ENCODE measurements at regions not wholly inside any gene's neighbourhood (a gene's known extent, or its start where the extent isn't known, plus 50 kb on each side); places are given as distances from the start of the nearest gene placed in this dataset.

DNA sequence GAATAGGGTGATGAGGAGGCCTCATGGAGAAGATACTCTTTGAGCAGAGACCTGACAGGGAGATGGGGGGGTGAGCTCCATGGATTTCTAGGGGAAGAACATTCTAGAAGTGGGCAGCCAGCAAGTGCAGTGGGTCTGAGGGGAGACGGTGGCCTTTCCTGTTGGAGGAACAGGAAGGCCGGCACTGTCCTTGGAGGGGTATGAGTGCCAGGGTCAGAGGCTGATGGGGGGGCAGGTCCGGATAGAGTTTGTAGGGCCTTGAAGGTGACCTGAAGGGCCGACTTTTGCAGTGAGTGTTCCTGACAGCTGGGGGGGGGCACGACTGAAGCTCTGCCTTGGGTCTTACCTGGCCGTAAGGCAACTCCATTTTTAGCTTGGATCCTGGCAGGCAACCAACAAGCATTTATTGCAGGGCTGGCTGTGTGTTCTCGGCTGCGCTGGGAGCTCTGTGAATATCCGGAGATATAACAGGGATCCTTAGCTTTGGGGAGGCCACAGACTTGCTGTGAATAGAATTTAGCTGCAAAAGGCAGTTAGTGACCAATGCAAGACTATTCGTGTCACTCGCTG, 130.6 kb downstream of the MRPS6 start:
- Mint-ChIP-seq H3K4me1 (peaks cover 66% of the 10 kb centered on the region), H3K36me3 (ENCODE audit: low read depth) (peaks cover 2% of the 10 kb centered on the region), H3K27ac (ENCODE audit: unreplicated experiment) (no peak overlapping the region), H3K9me3 (peaks cover 1% of the 10 kb centered on the region), H3K27me3 (ENCODE audit: low read depth) (no peaks in the 10 kb centered on the region), H3K4me3 (peak overlapping the region; percentile 44)
- no peak for DNase-seq (ENCODE audit: low read depth, low spot score)
- TF ChIP-seq, protein P1, sequence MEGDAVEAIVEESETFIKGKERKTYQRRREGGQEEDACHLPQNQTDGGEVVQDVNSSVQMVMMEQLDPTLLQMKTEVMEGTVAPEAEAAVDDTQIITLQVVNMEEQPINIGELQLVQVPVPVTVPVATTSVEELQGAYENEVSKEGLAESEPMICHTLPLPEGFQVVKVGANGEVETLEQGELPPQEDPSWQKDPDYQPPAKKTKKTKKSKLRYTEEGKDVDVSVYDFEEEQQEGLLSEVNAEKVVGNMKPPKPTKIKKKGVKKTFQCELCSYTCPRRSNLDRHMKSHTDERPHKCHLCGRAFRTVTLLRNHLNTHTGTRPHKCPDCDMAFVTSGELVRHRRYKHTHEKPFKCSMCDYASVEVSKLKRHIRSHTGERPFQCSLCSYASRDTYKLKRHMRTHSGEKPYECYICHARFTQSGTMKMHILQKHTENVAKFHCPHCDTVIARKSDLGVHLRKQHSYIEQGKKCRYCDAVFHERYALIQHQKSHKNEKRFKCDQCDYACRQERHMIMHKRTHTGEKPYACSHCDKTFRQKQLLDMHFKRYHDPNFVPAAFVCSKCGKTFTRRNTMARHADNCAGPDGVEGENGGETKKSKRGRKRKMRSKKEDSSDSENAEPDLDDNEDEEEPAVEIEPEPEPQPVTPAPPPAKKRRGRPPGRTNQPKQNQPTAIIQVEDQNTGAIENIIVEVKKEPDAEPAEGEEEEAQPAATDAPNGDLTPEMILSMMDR (conservative IDR thresholded peaks at IDR 0.05) = no peak

DNA sequence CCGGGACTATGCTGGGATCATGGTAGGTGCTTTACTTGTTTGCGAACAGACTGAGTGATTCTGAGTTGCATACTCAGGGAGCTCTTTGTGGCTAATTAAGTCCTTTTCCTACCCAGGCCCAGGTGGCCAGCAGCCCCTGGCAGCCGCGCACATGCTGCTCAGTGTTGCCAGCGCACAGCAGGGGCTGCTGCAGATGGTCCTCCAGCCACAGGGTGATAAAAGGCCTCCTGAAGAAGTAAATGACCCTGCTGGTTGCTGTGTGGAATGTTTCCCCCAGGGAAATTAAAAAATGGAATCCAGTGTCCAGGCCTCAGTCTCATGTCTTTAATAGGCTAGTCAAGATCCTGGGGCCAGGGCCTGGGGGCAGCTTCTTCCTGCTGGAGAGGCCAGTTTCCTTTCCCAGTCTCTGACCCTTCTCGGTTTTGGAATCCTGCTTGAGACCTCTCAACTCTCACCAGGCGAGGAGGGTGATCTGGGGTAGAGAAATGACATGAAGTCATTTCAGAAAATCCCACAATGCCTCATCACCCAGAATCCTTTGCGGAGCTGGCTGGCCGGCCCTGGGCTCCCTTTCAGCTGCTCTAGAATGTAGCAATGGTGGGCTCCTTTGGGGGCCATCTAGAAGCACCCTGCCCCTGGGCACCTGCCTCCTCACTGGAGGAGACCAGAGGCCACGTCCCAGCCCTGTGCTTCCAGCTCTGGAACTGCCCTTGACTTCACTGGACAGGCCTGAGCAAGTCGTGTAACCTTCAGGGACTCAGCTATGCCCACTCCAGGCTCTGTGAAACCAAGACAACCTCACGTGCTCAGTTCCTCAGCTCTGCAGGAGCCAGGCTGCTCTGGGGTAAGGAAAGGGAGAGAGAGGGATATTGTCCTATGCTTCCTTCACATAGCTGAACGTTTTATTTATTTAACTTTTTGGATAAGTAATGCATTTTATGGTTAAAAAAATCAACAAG, 131.4 kb downstream of the MRPS6 start:
- Mint-ChIP-seq H3K4me3 (peak overlapping the region; percentile 44), H3K9me3 (peaks cover 5% of the 10 kb centered on the region), H3K36me3 (ENCODE audit: low read depth) (peaks cover 6% of the 10 kb centered on the region), H3K4me1 (peaks cover 59% of the 10 kb centered on the region), H3K27ac (ENCODE audit: unreplicated experiment) (peak overlapping the region; percentile 30), H3K27me3 (ENCODE audit: low read depth) (no peaks in the 10 kb centered on the region)
- no peak for DNase-seq (ENCODE audit: low read depth, low spot score)
- TF ChIP-seq, protein P1 (conservative IDR thresholded peaks at IDR 0.05) = no peak

GRCh38 chr21:34205811-34206571, 132.6 kb downstream of the MRPS6 start:
- Mint-ChIP-seq H3K36me3 (ENCODE audit: low read depth) (peaks cover 11% of the 10 kb centered on the region), H3K4me1 (peaks cover 49% of the 10 kb centered on the region), H3K9me3 (peaks cover 8% of the 10 kb centered on the region), H3K27ac (ENCODE audit: unreplicated experiment) (no peak overlapping the region), H3K4me3 (peak overlapping the region; percentile 20), H3K27me3 (ENCODE audit: low read depth) (no peaks in the 10 kb centered on the region)
- DNase-seq (ENCODE audit: low read depth, low spot score) = no peak
- TF ChIP-seq, protein P1 (conservative IDR thresholded peaks at IDR 0.05) = no peak

GRCh38 chr21:34213959-34214358, 140.6 kb downstream of the MRPS6 start:
- Mint-ChIP-seq H3K9me3 (peaks cover 9% of the 10 kb centered on the region), H3K36me3 (ENCODE audit: low read depth) (peaks cover 16% of the 10 kb centered on the region), H3K4me3 (no peak overlapping the region), H3K4me1 (peaks cover 12% of the 10 kb centered on the region), H3K27ac (ENCODE audit: unreplicated experiment) (no peak overlapping the region), H3K27me3 (ENCODE audit: low read depth) (no peaks in the 10 kb centered on the region)
- no peak for DNase-seq (ENCODE audit: low read depth, low spot score)
- TF ChIP-seq, protein P1 (conservative IDR thresholded peaks at IDR 0.05) = no peak

- Mint-ChIP-seq H3K4me3 (no peak overlapping the region), H3K9me3 (peaks cover 3% of the 10 kb centered on the region), H3K4me1 (peaks cover 17% of the 10 kb centered on the region), H3K27me3 (ENCODE audit: low read depth) (no peaks in the 10 kb centered on the region), H3K36me3 (ENCODE audit: low read depth) (peaks cover 8% of the 10 kb centered on the region), H3K27ac (ENCODE audit: unreplicated experiment) (no peak overlapping the region)
- TF ChIP-seq, protein P1 (conservative IDR thresholded peaks at IDR 0.05) = no peak
- DNase-seq (ENCODE audit: low read depth, low spot score) = no peak
Measured at GRCh38 chr21:34215501-34215900, 142.1 kb downstream of the MRPS6 start.

All from neural crest cell (in vitro differentiated cells).